Mammary epithelial cell (primary cell): ENCODE measurements at regions not wholly inside any gene's neighbourhood (a gene's known extent, or its start where the extent isn't known, plus 50 kb on each side); places are given as distances from the start of the nearest gene placed in this dataset.

ENCODE experiments used
- CTCF ChIP-seq, 2 donors: IDR thresholded peaks in 1 of 2; conservative IDR thresholded peaks in 1 of 2; 2 replicates each; pipeline ENCODE4 v1.5.1; 2011 to 2012; ENCODE audit warnings: inconsistent platforms in 2 of 2, low read length in 2 of 2, mild to moderate bottlenecking in 2 of 2, control low read depth in 1 of 2, low read depth in 1 of 2; ENCODE audit not compliant: insufficient read depth in 1 of 2; ENCODE audit errors: extremely low read depth in 1 of 2
- EZH2 ChIP-seq: IDR thresholded peaks from 2 replicates; pipeline ENCODE4 v1.6.1; 2012; ENCODE audit warnings: low read length, inconsistent platforms, borderline replicate concordance

- TF ChIP-seq EZH2 (no peak), CTCF (conservative IDR thresholded peaks at IDR 0.05 in 1 of 2, IDR thresholded peaks at IDR 0.05 in 1 of 2; ENCODE audit: extremely low read depth in 1 of 2, insufficient read depth in 1 of 2, low read depth in 1 of 2, low read length in 2 of 2) (no peak)
Measured at GRCh38 chr21:17370916-17371315, 141.9 kb upstream of the CXADR start.
